DOHH2 (cell line): ENCODE measurements at regions not wholly inside any gene's neighbourhood (a gene's known extent, or its start where the extent isn't known, plus 50 kb on each side); places are given as distances from the start of the nearest gene placed in this dataset.

Experiments used
- H3F3A ChIP-seq: fragments of 200-600 bp; sonication (generic), shearing (Covaris generic); 2 replicates; pipeline ENCODE4 v1.6.0; 2016; ENCODE audit warnings: antibody characterized with exemption, mild to moderate bottlenecking; ENCODE audit not compliant: control insufficient read depth, insufficient read depth
- H3K27ac ChIP-seq: fragments of 200-600 bp; sonication (generic); 2 replicates; pipeline ENCODE4 v1.5.1; 2014; ENCODE audit warnings: low read depth, mild to moderate bottlenecking, low read length, moderate library complexity
- H3K27me3 ChIP-seq: fragments of 200-600 bp; sonication (generic); 2 replicates; pipeline ENCODE4 v1.6.1; 2014; ENCODE audit warnings: mild to moderate bottlenecking, low read length, mixed read lengths; ENCODE audit not compliant: control insufficient read depth
- H3K36me3 ChIP-seq: fragments of 200-600 bp; sonication (generic); 2 replicates; pipeline ENCODE4 v1.6.1; 2014; ENCODE audit warnings: mild to moderate bottlenecking, low read length, moderate library complexity, mixed read lengths; ENCODE audit not compliant: control insufficient read depth
- H3K4me1 ChIP-seq: fragments of 200-600 bp; sonication (generic); 2 replicates; pipeline ENCODE4 v1.6.1; 2014; ENCODE audit warnings: mild to moderate bottlenecking, low read length, mixed read lengths; ENCODE audit not compliant: control insufficient read depth
- H3K4me2 ChIP-seq: fragments of 200-600 bp; sonication (generic); 2 replicates; pipeline ENCODE4 v1.6.0; 2014; ENCODE audit warnings: mild to moderate bottlenecking, low read length, moderate library complexity
- H3K4me3 ChIP-seq: fragments of 200-600 bp; sonication (generic); 2 replicates; pipeline ENCODE4 v1.5.1; 2014; ENCODE audit warnings: mild to moderate bottlenecking, low read length, mixed read lengths
- H3K79me2 ChIP-seq: fragments of 200-600 bp; sonication (generic); 2 replicates; pipeline ENCODE4 v1.6.1; 2014; ENCODE audit warnings: mild to moderate bottlenecking, low read length, mixed read lengths; ENCODE audit not compliant: control insufficient read depth
- H3K9me2 ChIP-seq: fragments of 200-600 bp; sonication (generic); replicated peaks from 2 replicates; pipeline ENCODE4 v1.6.1; 2014; ENCODE audit warnings: mild to moderate bottlenecking, low read length, mixed read lengths; ENCODE audit not compliant: control insufficient read depth
- H3K9me3 ChIP-seq: fragments of 200-600 bp; sonication (generic); 2 replicates; pipeline ENCODE4 v1.6.1; 2014; ENCODE audit warnings: antibody characterized with exemption, low read length, mixed read lengths; ENCODE audit not compliant: control insufficient read depth, insufficient read depth
- H4K20me1 ChIP-seq: fragments of 200-600 bp; sonication (generic); 2 replicates; pipeline ENCODE4 v1.6.0; 2014; ENCODE audit warnings: low read depth, mild to moderate bottlenecking, antibody characterized with exemption, low read length, moderate library complexity; ENCODE audit not compliant: control insufficient read depth, insufficient read depth
- EZH2phosphoT487 ChIP-seq: fragments of 200-600 bp; sonication (generic); IDR thresholded peaks from 2 replicates; pipeline ENCODE4 v1.6.1; 2017; ENCODE audit warnings: borderline replicate concordance, mild to moderate bottlenecking, antibody characterized with exemption, low read length, moderate library complexity, mixed read lengths
- TF ChIP-seq, protein P1 (sequence below): fragments of 200-600 bp; sonication (generic); IDR thresholded peaks from one replicate; pipeline ENCODE4 v1.5.1; 2014; ENCODE audit warnings: antibody characterized with exemption, mild to moderate bottlenecking, low read depth, low read length; ENCODE audit not compliant: poor library complexity, severe bottlenecking

GRCh38 chr10:2876032-2876431 lies 191.3 kb upstream of the PFKP start:
- H3K36me3 ChIP-seq, result no peaks in the 10 kb centered on the region
- H3F3A ChIP-seq, result no peaks in the 10 kb centered on the region
- H3K9me2 ChIP-seq, result no peaks in the 10 kb centered on the region
- no peaks in the 10 kb centered on the region for H3K27me3 ChIP-seq
- no peak overlapping the region for H3K27ac ChIP-seq
- H3K9me3 ChIP-seq, result no peaks in the 10 kb centered on the region
- no peaks in the 10 kb centered on the region for H3K4me1 ChIP-seq
- TF ChIP-seq, protein P1, sequence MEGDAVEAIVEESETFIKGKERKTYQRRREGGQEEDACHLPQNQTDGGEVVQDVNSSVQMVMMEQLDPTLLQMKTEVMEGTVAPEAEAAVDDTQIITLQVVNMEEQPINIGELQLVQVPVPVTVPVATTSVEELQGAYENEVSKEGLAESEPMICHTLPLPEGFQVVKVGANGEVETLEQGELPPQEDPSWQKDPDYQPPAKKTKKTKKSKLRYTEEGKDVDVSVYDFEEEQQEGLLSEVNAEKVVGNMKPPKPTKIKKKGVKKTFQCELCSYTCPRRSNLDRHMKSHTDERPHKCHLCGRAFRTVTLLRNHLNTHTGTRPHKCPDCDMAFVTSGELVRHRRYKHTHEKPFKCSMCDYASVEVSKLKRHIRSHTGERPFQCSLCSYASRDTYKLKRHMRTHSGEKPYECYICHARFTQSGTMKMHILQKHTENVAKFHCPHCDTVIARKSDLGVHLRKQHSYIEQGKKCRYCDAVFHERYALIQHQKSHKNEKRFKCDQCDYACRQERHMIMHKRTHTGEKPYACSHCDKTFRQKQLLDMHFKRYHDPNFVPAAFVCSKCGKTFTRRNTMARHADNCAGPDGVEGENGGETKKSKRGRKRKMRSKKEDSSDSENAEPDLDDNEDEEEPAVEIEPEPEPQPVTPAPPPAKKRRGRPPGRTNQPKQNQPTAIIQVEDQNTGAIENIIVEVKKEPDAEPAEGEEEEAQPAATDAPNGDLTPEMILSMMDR, result no peak
- no peak for TF ChIP-seq EZH2phosphoT487
- no peak overlapping the region for H3K4me2 ChIP-seq
- no peaks in the 10 kb centered on the region for H4K20me1 ChIP-seq
- H3K4me3 ChIP-seq, result no peak overlapping the region
- H3K79me2 ChIP-seq, result no peaks in the 10 kb centered on the region

DNA sequence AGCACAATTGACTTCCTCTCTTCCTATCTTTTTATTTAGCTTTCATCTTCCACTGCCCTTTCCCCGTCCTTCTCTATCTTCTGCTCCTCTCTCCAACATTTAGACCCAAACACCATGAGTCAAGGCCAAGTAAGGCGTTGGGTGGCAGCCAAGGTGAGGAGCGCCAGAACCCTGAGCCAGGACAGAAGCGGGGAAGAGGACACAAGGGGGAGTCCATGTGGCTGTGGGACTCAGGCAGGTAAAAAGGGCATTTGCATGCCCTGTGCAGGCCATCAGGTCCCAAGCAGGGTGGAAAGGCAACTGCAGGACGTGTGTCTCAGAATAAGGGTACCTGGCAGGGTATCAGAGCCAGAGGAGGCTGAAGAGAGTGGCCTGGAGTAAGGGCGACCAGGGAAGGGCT lies 192.4 kb upstream of the PFKP start:
- no peak for TF ChIP-seq EZH2phosphoT487
- TF ChIP-seq, protein P1, result no peak
- no peaks in the 10 kb centered on the region for H4K20me1 ChIP-seq
- no peaks in the 10 kb centered on the region for H3K9me2 ChIP-seq
- H3K4me1 ChIP-seq, result no peaks in the 10 kb centered on the region
- H3K79me2 ChIP-seq, result no peaks in the 10 kb centered on the region
- H3K36me3 ChIP-seq, result no peaks in the 10 kb centered on the region
- no peak overlapping the region for H3K4me3 ChIP-seq
- no peak overlapping the region for H3K27ac ChIP-seq
- H3K9me3 ChIP-seq, result no peaks in the 10 kb centered on the region
- H3K4me2 ChIP-seq, result no peak overlapping the region
- no peaks in the 10 kb centered on the region for H3F3A ChIP-seq
- H3K27me3 ChIP-seq, result no peaks in the 10 kb centered on the region

- Histone ChIP-seq H4K20me1 (no peaks in the 10 kb centered on the region), H3F3A (no peaks in the 10 kb centered on the region), H3K36me3 (no peaks in the 10 kb centered on the region), H3K9me3 (no peaks in the 10 kb centered on the region), H3K79me2 (no peaks in the 10 kb centered on the region), H3K9me2 (no peaks in the 10 kb centered on the region), H3K4me3 (no peak overlapping the region), H3K27me3 (no peaks in the 10 kb centered on the region), H3K4me2 (no peak overlapping the region), H3K4me1 (no peaks in the 10 kb centered on the region), H3K27ac (no peak overlapping the region)
- TF ChIP-seq, protein P1, result no peak
- TF ChIP-seq EZH2phosphoT487, result no peak
Observed at GRCh38 chr10:2873769-2874168, 193.6 kb upstream of the PFKP start.

DNA sequence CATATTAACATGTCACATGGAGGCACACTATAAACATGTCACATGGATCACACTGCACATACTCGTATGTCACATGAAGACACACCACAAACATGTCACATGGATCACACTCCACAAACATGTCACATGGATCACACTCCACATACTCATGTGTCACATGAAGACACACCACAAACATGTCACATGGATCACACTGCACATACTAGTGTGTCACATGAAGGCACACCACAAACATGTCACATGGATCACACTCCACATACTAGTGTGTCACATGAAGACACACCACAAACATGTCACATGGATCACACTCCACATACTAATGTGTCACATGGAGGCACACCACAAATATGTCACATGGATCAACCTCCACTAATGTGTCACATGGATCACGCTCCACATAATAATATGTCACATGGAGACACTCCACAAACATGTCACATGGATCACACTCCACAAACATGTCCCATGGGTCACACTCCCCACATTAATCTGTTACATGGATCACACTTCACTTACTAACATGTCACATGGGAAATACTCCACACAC lies 195.6 kb upstream of the PFKP start:
- Histone ChIP-seq H3K4me2 (no peak overlapping the region), H3K4me1 (no peaks in the 10 kb centered on the region), H3F3A (no peaks in the 10 kb centered on the region), H4K20me1 (no peaks in the 10 kb centered on the region), H3K27me3 (no peaks in the 10 kb centered on the region), H3K79me2 (no peaks in the 10 kb centered on the region), H3K9me2 (no peaks in the 10 kb centered on the region), H3K36me3 (no peaks in the 10 kb centered on the region), H3K9me3 (no peaks in the 10 kb centered on the region), H3K27ac (no peak overlapping the region), H3K4me3 (no peak overlapping the region)
- TF ChIP-seq, protein P1, result no peak
- TF ChIP-seq EZH2phosphoT487, result no peak
